Islet of Langerhans (tissue), 1 donor: ENCODE measurements at regions not wholly inside any gene's neighbourhood (a gene's known extent, or its start where the extent isn't known, plus 50 kb on each side); places are given as distances from the start of the nearest gene placed in this dataset.
"Not testable (repeated sequence)": the region's sequence is repeated elsewhere in the genome, so short reads cannot be mapped to it uniquely, and the experiment has no call there.

Source experiments
- FAIRE-seq: peaks from one replicate; lab custom pipeline; 2011; peaks lifted over from hg19 to GRCh38; lab: Jason Lieb, UNC

GRCh38 chr2:66632882-66633281, 198.0 kb downstream of the MEIS1 start:
- FAIRE-seq, result not testable (repeated sequence)

DNA sequence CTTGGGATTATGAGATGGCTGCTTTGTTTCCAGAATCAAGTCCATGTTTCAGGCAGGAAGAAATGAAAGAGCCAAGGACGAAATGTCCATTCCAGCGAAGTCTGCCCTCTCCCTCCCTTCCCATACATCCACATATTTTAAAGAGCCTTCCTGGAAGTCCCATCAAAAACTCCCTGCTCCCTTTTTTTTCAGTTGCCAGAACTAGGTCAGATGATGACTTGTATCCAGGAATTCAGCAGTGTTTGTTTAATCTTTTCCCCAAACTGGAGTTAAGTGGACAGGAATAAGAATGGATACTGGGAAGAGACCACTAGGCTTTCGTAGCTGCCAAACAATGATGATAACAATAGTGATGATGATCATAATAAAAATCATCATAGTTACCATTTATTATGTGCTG, 198.7 kb downstream of the MEIS1 start:
- no peak for FAIRE-seq

DNA sequence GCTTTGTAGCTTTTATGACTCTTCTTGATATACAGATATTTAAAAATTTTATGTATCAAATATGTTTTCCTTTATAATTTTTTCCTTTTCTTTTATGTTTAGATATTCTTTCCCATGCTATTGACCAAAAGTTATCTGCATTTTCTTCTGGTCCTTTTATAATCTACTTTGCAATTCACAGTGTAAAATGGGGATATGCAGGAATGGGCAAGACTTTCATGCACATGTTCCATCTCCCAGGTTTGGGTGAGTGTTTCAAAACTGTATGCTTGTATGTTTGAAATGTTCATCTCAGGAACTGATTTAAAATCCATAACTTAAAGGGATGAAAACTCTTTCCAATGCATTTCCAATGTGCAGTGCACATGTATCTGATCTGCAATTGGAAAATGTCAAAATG, 199.9 kb downstream of the MEIS1 start:
- FAIRE-seq, result no peak

- no peak for FAIRE-seq
Observed at GRCh38 chr2:66641685-66642084, 206.8 kb downstream of the MEIS1 start.

GRCh38 chr2:66648081-66648480, 213.2 kb downstream of the MEIS1 start:
- FAIRE-seq, result not testable (repeated sequence)

GRCh38 chr2:66649006-66649405, 214.1 kb downstream of the MEIS1 start:
- FAIRE-seq, result no peak

DNA sequence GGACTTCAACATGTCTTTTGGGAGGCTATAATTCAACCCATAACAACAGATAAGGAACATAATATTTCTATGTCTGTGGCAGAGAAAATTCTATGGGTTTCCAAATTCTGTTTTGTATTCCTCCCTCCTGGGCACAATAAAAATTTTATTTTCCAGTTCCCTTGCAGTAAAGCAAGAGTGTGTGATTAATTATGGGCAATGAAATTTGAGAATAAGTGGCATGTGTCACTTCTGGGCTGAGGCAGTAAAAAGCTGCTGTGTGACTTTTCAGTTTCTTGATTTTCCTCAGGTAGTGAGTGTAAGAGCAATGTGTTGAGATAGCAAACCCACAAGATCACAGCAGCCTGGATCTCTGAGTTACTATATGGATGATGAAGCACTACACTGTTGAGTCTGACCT, 216.4 kb downstream of the MEIS1 start:
- no peak for FAIRE-seq

- no peak for FAIRE-seq
Observed at GRCh38 chr2:66660804-66661203, 225.9 kb downstream of the MEIS1 start.

- no peak for FAIRE-seq
Observed at GRCh38 chr2:66661253-66662173, 226.6 kb downstream of the MEIS1 start.

GRCh38 chr2:66665124-66665984, 230.4 kb downstream of the MEIS1 start:
- no peak for FAIRE-seq

GRCh38 chr2:66667301-66667700, 232.4 kb downstream of the MEIS1 start:
- no peak for FAIRE-seq

GRCh38 chr2:66673286-66673685, 238.4 kb downstream of the MEIS1 start:
- no peak for FAIRE-seq

DNA sequence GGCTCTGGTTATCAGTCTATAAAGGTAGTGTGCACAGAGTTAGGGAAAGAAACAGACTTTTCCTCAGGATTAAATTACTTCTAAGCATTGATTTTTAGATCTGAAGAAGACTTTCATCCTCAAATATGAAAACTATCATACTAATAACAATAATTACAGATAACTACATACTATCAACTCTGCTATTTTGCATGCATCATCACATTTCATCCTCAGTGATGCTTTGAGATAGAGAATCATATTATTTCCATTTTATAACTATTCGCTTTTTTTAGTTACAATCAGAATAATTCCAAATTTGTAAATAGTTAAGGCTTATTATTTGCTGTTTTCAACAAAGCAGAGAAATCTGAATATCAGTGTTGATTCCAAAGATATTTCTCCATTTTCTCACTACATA, 239.2 kb downstream of the MEIS1 start:
- no peak for FAIRE-seq

DNA sequence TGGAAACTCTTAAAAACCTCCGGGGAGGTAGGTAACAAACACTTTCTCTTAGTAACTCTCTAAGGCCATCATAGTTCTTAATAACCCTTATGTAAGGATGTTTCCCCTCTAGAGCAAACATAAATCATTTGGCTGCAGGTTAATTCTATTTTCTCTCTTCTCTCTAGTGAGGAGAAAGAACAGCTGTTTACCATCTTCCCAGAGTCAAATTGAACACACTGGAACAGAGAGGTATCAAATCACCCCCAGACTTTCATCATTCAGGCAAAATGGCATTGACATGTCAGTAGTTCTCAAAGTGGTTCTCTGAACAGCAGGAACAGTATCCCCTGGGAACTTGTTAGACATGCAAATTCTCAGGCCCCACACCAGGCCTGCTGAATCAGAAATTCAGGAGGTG, 240.7 kb downstream of the MEIS1 start:
- no peak for FAIRE-seq

GRCh38 chr2:66679442-66679841, 244.5 kb downstream of the MEIS1 start:
- no peak for FAIRE-seq

- FAIRE-seq, result no peak
Observed at GRCh38 chr2:66682476-66682875, 247.6 kb downstream of the MEIS1 start.

DNA sequence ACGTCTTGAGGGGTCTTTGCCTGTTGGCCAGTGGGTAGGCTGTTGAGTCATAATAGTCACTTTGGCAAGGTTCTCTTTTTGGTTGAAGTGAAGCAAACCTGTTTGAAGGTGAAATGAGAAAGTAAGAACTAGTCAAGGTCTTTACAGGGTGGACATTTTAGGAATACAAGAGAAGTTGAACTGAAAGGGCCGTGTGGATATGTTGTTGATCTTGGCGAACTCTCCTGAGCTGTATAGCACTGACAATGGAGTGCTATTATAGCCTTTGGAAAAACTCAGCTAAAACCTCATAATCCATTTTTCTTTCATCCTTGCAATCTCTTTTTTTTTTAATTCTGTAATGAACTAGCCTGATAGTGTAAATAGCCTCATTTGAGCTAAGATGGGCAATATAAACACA, 248.1 kb downstream of the MEIS1 start:
- FAIRE-seq, result no peak

- FAIRE-seq, result no peak
Observed at GRCh38 chr2:66683599-66683998, 248.7 kb downstream of the MEIS1 start.

DNA sequence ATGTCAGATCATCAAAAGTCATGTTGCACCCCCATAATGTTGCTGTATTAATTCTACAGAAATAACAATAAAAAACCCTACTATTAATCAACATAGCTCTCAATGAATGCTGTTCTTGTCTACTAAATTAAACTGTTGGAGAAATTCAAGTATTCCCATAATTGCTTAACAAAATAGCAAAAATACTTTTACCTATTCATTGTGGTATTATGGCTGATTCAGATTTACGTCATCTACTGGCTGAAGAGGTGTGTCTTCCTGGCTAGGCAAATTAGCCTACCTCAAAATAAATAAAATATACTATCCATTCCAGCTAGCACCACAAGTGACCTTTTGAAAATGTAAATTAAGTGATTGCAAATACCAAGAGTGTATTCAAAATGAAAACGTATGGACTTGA, 249.4 kb downstream of the MEIS1 start:
- no peak for FAIRE-seq

- FAIRE-seq, result peak; percentile 83
Observed at GRCh38 chr2:66686755-66687154, 251.8 kb downstream of the MEIS1 start.

DNA sequence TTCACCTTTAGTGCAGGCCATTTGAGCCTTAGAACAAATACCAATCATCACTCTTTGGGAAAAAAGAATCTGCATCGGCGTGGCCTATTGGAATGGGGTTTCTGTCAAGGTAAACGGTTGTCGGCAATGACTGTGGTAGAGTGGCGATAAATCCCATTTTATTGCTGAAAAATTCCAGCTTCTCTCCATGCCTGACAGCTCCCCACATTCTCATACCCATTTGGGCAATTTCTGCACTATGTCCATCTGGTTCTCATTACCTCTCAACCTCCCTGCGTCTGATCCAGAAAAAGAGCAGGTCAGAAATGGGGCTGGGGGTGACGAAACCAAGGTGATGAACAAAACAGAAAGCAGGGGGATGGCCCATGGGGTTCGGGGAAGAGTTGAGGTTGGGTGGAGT, 254.0 kb downstream of the MEIS1 start:
- FAIRE-seq, result no peak

- FAIRE-seq, result no peak
Observed at GRCh38 chr2:66689456-66690051, 254.6 kb downstream of the MEIS1 start.
